ENCODE measurements at regions not wholly inside any gene's neighbourhood (a gene's known extent, or its start where the extent isn't known, plus 50 kb on each side); places are given as distances from the start of the nearest gene placed in this dataset.

GRCh38 chr5:119302916-119303897 lies 52.6 kb upstream of the TNFAIP8 start:
- no peak for TF ChIP-seq CTCF (IDR thresholded peaks at IDR 0.05)
- no peak for TF ChIP-seq EZH2 (IDR thresholded peaks at IDR 0.05; ENCODE audit: borderline replicate concordance, insufficient read depth, low read depth, low read length, poor library complexity, severe bottlenecking)
